SIG-M5 (cell line): ENCODE measurements at regions not wholly inside any gene's neighbourhood (a gene's known extent, or its start where the extent isn't known, plus 50 kb on each side); places are given as distances from the start of the nearest gene placed in this dataset.
"Not testable (repeated sequence)": the region's sequence is repeated elsewhere in the genome, so short reads cannot be mapped to it uniquely, and the experiment has no call there.

Experiments
- DNase-seq: peaks from one replicate; lab custom pipeline; 2025; lab: John Stamatoyannopoulos, UW

- no peak for DNase-seq
Measured at GRCh38 chr20:52311209-52311794, 119.7 kb upstream of the ZFP64 start.

GRCh38 chr20:52309181-52309580 lies 117.6 kb upstream of the ZFP64 start:
- no peak for DNase-seq

GRCh38 chr20:52306477-52306876 lies 114.9 kb upstream of the ZFP64 start:
- no peak for DNase-seq

DNA sequence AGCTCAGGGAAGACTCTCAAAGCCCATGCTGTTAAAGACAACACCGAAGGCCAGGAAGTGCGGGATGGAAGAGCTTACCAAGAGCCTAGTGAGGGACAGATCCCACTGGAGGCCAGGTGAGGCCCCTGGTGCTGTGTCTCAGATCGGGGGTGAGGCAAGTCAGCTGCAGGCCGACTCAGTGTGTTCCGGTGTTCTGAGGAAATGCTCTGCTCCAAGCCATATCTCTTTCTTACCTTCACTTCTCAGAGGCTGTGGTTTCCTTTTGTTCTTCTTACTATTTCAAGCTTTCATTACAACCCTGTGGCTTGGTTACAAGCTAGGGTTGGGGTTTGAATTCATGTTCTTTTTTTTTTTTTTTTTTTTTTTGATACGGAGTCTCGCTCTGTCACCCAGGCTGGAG lies 114.3 kb upstream of the ZFP64 start:
- DNase-seq = no peak

- no peak for DNase-seq
Measured at GRCh38 chr20:52305024-52305645, 113.6 kb upstream of the ZFP64 start.

- no peak for DNase-seq
Measured at GRCh38 chr20:52303281-52303950, 111.8 kb upstream of the ZFP64 start.

- no peak for DNase-seq
Measured at GRCh38 chr20:52302736-52303135, 111.2 kb upstream of the ZFP64 start.

GRCh38 chr20:52302051-52302450 lies 110.5 kb upstream of the ZFP64 start:
- DNase-seq = not testable (repeated sequence)

GRCh38 chr20:52295556-52295955 lies 104.0 kb upstream of the ZFP64 start:
- DNase-seq = no peak

GRCh38 chr20:52294106-52294628 lies 102.6 kb upstream of the ZFP64 start:
- no peak for DNase-seq

GRCh38 chr20:52291109-52291508 lies 99.5 kb upstream of the ZFP64 start:
- DNase-seq = no peak

DNA sequence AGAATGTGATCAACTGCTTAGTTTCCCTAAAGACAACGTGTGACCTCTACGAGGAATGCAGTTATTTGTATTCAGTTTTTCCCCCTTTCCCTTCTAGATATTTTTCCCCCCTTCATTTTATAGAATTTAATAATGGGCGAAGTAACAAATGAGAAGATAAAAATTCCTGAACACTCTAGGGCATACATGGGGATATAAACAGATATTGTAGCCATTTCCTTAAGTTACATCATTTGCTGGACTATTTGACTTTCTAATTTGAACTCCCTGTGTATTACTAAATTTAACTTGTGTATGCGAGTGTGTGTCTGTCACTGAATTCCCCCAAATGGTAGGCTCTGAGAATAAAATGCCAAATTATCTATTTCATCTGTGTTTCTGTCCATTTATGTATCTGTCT lies 99.0 kb upstream of the ZFP64 start:
- no peak for DNase-seq

DNA sequence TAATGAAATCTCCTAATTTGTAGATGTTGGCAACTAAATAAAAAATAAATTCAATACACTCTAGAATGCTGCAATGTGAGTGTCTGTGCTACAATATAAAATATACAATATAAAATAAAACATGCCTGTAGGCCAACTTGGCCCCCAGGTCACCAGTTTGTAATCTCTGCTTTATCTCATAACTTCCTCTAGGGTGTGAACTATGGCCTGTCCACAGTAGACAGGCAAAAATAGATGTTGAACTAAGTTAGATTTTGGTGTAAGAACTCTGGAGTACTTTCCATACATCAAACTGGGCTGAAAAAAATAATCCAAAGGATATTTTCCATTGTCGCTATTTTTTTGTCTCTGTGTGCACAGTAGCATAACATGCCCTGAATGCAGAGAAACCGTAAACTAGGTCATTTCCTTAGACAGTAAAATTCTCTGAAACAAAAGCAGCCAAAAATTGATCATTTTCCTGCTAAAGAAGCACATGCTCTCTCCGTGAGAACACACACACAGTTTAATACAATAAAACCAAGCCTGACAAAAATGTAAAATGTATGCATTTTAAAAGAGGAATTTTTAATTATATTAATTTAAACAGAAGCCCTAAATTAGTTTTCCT lies 98.5 kb upstream of the ZFP64 start:
- no peak for DNase-seq

- no peak for DNase-seq
Measured at GRCh38 chr20:52280407-52280806, 88.8 kb upstream of the ZFP64 start.

DNA sequence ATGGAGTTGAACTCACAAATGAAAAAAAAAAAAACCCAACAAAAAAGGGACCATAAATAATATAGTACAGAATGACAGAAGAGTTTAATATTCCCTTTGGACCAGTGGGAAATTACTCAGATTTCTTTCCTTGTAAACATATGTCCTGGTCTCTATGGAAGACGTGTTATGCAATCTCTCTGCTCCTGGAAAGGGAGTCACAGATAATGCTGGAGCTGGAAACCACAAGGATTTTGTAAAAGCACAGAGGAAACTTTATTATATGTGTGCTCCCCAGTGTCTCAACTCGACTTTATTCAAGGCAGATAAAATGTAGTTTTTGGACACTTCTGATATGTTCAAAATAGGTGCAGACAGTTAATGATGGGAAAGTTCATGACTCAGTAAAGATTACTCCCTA lies 88.1 kb upstream of the ZFP64 start:
- no peak for DNase-seq

DNA sequence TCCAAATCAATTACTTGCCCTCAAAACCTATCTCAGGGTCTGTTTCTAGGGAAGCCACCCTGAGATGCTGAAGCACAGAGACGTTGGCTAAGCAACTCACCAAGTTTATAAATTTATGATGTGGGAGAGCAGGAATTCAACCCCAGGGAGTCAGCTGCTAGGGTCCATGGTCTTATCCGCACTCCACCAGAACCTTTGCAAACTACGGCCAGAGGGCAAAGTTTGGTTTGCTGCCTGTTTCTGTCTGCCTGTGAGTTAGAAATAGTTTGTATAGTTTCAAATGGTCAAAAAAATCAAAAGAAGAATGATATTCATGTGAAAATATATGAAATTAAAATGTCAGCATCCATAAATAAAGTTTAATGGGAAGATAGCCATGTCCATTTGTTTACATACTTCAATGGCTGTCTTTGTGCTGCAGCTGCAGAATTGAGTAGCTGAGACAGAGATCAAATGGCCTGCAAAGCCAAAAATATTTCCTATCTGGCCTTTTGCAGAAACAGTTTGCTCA lies 83.7 kb upstream of the ZFP64 start:
- DNase-seq = no peak

DNA sequence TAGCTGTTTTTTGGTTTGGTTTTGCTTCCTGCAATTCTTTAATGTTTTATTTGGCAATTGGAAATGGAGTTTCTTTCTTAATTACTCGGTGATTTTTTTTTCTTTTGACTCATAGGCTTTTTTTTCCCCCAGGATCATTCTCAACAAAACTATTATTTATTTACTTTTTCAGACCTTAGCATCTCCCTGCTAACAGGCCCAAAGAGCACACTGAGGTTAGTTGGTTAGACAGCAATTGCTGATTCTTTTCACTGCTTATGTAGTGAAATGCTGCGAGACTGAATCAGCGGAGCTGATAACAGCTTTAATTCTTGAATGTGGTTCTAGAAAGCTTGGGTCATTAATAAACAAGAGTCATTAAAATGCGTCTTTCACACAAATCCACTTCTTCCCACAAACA lies 79.1 kb upstream of the ZFP64 start:
- no peak for DNase-seq

DNA sequence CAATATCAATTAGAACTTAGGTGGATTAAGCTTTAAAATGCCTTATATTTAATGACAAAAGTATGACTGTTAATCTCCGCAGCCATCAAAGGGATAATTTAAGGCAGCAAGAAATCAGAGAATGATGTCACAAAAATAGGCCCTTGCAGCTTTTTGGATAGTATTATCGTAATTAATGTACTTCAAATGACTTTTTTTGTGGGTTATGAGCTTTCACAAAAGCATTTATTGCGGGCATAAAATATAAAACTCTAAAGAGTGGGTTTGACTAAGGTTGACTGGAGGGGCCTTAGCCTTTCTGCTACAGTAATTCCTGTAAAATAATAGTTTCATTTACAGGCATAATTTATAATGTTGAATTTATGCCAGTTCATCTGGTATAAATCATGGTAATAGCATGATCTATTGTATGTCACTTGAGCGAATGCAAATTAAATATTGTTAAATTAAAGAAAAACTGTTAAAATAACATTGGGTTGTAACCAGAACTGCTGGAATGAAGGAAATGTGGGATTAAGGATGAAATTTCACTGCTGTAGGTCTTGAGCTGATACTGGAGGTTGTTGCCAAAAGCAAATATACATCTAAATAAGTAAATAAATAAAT lies 78.5 kb upstream of the ZFP64 start:
- DNase-seq = no peak

GRCh38 chr20:52269321-52269720 lies 77.7 kb upstream of the ZFP64 start:
- DNase-seq = peak; percentile 63

- no peak for DNase-seq
Measured at GRCh38 chr20:52268184-52268749, 76.7 kb upstream of the ZFP64 start.

DNA sequence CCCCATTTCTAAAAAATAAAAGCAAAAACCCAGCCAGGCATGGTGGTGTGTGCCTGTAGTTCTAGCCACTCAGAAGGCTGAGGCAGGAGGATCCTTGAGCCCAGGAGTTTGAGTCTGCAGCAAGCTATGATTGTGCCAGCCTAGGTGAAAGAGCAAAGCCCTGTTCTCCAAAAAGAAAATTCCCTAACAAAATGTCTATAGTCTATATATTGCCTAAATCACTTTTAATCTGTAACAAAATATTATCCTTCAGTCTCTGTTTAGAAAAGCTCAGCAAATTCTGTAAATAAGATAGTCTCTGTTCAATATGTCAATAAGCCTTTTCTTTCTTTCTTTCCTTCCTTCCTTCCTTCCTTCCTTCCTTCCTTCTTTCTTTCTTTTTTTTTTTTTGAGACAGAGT lies 75.8 kb upstream of the ZFP64 start:
- DNase-seq = no peak

DNA sequence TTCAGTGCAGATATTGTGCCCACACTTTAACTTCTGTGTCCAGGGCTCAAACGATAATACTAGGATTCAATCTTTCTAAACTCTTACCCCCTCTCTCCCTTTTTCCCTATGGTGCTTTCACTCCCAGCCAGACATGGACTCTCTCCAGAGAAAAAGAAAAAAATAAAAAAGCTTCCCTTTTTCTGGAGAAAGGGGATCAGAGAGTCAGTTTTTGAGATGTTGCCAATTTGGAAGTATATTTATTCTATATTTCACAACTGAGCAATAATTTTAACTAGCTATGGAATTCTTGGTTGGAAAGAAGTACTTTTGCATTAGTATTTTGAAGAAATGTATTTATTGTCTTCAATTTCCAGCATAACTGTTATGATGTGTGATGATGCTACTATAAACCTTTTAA lies 72.2 kb upstream of the ZFP64 start:
- DNase-seq = no peak
